AG09309 (cell line): ENCODE measurements at regions not wholly inside any gene's neighbourhood (a gene's known extent, or its start where the extent isn't known, plus 50 kb on each side); places are given as distances from the start of the nearest gene placed in this dataset.

Experiments used
- DNase-seq: peaks from one replicate; pipeline ENCODE4 v3.0.0-alpha.2; 2010; ENCODE audit warnings: low read depth
- H3K4me3 ChIP-seq: 2 replicates; pipeline ENCODE4 v1.5.1; 2011; ENCODE audit warnings: mild to moderate bottlenecking, low read depth, low read length, moderate library complexity; ENCODE audit not compliant: control insufficient read depth
- CTCF ChIP-seq: IDR thresholded peaks from 2 replicates; pipeline ENCODE4 v1.5.1; 2011; ENCODE audit warnings: mild to moderate bottlenecking, low read depth, low read length, inconsistent platforms; ENCODE audit not compliant: insufficient read depth, control insufficient read depth; ENCODE audit errors: missing control alignments

GRCh38 chr18:56003009-56003719 is 415.2 kb upstream of the TCF4 start:
- no peak for DNase-seq
- no peak overlapping the region for H3K4me3 ChIP-seq
- no peak for TF ChIP-seq CTCF

- no peak overlapping the region for H3K4me3 ChIP-seq
- no peak for TF ChIP-seq CTCF
- DNase-seq: no peak
These were observed 413.6 kb upstream of the TCF4 start for GRCh38 chr18:56001576-56001975.

GRCh38 chr18:56000041-56000440 is 412.0 kb upstream of the TCF4 start:
- no peak for TF ChIP-seq CTCF
- no peak overlapping the region for H3K4me3 ChIP-seq
- DNase-seq: no peak

DNA sequence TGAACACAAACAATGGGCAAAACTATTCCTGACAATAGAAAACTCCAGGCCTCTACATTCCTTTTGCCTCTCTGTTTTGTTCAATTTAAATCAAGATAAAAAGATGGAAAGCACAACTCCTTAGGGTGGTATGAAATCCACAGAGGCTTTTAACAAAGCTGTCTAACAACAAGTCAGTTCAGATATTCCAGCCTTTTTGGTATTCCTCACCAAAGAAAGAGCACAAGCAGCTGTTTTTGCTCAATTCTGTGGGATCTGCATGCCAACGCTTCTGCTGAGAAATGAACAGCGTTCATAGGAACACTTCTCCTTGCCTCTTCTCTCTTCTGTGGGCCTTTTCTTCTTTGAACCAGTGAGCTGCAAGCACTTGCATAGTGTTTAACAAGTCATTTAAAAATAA is 411.6 kb upstream of the TCF4 start:
- peak; percentile 27 for DNase-seq
- no peak for TF ChIP-seq CTCF
- no peak overlapping the region for H3K4me3 ChIP-seq

- DNase-seq: no peak
- no peak for TF ChIP-seq CTCF
- peak overlapping the region; percentile 34; the same call in 1 of the 2 replicates for H3K4me3 ChIP-seq
These were observed 410.9 kb upstream of the TCF4 start for GRCh38 chr18:55998801-55999385.

- no peak for TF ChIP-seq CTCF
- DNase-seq: peak; percentile 59
- H3K4me3 ChIP-seq: peak overlapping the region; percentile 34
These were observed 410.1 kb upstream of the TCF4 start for GRCh38 chr18:55998071-55998522.

DNA sequence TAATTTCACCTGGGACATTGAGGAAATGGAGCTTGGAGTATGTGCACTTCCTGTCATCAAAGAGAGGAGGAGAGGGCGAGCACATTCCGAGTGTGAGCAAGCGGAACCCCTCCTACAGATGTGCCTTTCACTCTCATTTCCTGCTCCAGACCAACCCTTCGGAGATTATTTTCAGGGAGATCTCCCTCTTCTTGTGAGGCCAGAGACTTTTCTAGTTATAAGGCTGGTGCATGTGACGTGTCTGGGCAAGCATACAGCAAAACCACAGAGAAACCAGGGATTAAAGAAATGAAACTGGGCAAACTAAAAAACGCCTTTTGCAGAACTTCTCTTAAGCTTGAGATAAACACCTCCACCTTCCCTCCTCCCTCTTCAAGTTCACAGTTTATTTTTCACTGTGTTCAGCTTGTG is 409.2 kb upstream of the TCF4 start:
- no peak overlapping the region for H3K4me3 ChIP-seq
- peak; percentile 10 for TF ChIP-seq CTCF
- no peak for DNase-seq
